ENCODE measurements at regions not wholly inside any gene's neighbourhood (a gene's known extent, or its start where the extent isn't known, plus 50 kb on each side); places are given as distances from the start of the nearest gene placed in this dataset.
A peak's percentile ranks its signal among the peaks of the same experiment; 100 is the strongest.

DNA sequence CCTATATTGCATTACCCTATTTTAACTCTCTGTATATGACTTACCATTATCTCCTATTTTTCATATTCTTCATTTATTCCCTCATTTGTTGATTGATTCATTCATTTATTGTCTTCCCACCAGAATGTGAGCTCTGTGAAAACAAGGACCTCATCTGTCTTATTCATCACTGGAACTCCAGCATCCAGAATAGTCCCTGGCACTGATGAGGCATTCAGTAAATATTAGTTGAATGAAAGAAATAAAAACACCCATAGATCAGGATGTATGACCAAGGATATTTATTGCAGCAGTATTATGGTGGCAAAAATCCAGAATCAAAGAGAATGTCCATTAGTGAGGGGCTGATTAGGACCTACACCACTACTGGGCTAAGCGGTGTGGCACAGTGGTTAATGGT, 164.9 kb downstream of the SPRY1 start:
- no peak overlapping the region for H3K4me3 ChIP-seq (replicated peaks in 1 of 2; ENCODE audit: low read depth in 2 of 2, low read length in 2 of 2)
- DNase-seq (ENCODE audit: low read depth in 2 of 2) = peak in 1 of 2 donors; percentile 14
- TF ChIP-seq, protein P1, sequence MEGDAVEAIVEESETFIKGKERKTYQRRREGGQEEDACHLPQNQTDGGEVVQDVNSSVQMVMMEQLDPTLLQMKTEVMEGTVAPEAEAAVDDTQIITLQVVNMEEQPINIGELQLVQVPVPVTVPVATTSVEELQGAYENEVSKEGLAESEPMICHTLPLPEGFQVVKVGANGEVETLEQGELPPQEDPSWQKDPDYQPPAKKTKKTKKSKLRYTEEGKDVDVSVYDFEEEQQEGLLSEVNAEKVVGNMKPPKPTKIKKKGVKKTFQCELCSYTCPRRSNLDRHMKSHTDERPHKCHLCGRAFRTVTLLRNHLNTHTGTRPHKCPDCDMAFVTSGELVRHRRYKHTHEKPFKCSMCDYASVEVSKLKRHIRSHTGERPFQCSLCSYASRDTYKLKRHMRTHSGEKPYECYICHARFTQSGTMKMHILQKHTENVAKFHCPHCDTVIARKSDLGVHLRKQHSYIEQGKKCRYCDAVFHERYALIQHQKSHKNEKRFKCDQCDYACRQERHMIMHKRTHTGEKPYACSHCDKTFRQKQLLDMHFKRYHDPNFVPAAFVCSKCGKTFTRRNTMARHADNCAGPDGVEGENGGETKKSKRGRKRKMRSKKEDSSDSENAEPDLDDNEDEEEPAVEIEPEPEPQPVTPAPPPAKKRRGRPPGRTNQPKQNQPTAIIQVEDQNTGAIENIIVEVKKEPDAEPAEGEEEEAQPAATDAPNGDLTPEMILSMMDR (IDR thresholded peaks at IDR 0.05; ENCODE audit: low read depth, low read length) = no peak

DNA sequence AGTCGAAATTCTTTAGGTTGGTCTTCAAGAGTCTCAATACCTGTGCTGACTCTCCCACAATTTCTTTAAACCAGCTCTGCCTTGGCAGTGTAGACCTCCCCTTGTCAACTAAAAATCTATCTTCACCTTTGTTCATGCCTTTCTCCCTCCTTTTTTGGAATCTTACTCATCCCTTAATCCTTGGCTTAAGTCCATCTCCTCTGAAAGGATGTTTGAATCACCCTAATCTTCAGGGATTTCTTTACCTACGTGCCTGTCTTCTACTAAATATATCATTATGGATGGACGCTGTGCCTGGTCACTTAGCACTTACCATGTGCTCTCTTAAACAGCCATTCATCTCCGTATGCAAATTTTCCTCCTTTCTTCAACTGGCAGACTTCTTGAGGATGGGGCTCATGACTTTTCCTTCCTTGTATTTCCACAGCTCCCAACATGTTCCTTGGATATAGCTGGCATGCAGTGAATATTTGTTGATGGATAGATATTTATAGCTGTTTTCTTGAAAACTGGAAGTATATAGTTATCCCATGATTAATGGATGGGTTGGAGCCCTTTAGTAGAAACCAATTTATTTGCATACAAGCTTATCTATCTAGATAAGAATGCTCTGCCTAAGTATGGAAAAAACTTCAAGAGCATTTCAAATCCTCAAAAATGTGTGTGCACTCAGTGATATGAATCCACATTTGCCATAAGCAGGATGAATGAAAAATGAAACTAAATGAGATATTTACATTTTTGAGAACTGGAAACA, 166.6 kb downstream of the SPRY1 start:
- TF ChIP-seq, protein P1 (IDR thresholded peaks at IDR 0.05; ENCODE audit: low read depth, low read length) = no peak
- no peak overlapping the region for H3K4me3 ChIP-seq (replicated peaks in 1 of 2; ENCODE audit: low read depth in 2 of 2, low read length in 2 of 2)
- DNase-seq (ENCODE audit: low read depth in 2 of 2) = peak in 1 of 2 donors; percentile 73

DNA sequence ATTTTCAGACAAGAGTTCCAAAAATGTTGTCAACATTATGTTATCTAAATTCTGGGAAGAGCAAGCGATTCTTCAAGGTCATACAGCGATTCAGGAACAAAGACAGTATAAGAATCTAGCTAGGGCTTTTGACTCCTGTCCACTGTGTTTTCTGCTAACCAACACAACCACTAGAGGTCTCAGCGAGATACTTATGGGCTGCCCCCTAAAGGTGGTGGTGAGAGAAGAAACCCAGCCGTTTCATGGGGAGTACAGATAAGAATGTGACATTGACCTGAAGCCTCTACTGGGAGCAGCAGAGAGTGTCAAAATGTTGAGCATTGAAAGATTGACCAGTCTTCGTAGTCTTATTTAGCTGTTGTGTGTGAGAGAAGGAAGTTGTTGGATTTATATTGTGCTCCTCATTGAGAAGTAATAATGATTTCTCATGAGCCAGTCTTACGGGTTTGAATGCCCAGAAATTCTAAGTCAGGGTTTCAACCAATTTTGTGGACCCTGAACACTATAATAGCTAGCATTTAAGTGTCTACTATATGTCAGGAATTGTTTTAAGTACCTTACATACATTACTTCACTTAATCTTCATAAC, 168.3 kb downstream of the SPRY1 start:
- peak; percentile 85 to 87 for DNase-seq (ENCODE audit: low read depth in 2 of 2)
- no peak overlapping the region for H3K4me3 ChIP-seq (replicated peaks in 1 of 2; ENCODE audit: low read depth in 2 of 2, low read length in 2 of 2)
- TF ChIP-seq, protein P1 (IDR thresholded peaks at IDR 0.05; ENCODE audit: low read depth, low read length) = peak; percentile 96

DNA sequence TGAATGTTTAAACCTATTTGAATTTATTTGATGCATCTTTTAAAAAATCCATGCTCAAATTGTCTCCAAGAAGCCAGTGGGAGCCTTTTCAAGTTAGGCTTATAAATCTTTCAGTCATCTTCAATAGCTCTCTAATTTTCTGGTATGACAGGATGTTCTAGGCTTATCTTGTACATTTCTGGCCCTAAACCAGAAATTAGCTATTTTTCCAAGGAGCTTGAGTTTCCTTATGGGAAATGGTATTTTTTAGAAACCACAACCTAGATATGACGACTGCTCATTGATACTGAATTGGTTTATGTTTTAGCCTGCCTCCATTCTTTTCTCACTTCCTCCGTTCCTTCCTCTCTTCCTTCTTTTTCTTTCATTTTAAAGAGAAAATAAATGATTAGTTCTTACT, 172.3 kb downstream of the SPRY1 start:
- TF ChIP-seq, protein P1 (IDR thresholded peaks at IDR 0.05; ENCODE audit: low read depth, low read length) = no peak
- H3K4me3 ChIP-seq (replicated peaks in 1 of 2; ENCODE audit: low read depth in 2 of 2, low read length in 2 of 2) = no peak overlapping the region
- peak in 1 of 2 donors; percentile 72 for DNase-seq (ENCODE audit: low read depth in 2 of 2)

DNA sequence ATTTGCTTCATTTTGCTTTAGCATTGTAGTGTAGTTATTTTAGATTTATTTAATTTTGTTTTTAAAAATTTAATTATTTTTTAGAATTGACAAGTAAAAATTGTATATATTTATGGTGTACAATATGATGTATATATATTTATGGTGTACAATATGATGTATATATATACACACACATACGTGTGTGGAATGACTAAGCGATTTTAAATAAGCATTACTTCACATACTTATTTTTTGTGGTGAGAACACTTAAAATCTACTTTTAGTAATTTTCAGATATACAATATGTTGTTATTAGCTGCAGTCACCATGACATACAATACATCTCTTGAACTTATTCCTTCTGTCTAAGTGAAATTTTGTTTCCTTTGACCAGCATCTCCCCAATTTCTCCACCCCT, 172.9 kb downstream of the SPRY1 start:
- TF ChIP-seq, protein P1 (IDR thresholded peaks at IDR 0.05; ENCODE audit: low read depth, low read length) = no peak
- no peak overlapping the region for H3K4me3 ChIP-seq (replicated peaks in 1 of 2; ENCODE audit: low read depth in 2 of 2, low read length in 2 of 2)

DNA sequence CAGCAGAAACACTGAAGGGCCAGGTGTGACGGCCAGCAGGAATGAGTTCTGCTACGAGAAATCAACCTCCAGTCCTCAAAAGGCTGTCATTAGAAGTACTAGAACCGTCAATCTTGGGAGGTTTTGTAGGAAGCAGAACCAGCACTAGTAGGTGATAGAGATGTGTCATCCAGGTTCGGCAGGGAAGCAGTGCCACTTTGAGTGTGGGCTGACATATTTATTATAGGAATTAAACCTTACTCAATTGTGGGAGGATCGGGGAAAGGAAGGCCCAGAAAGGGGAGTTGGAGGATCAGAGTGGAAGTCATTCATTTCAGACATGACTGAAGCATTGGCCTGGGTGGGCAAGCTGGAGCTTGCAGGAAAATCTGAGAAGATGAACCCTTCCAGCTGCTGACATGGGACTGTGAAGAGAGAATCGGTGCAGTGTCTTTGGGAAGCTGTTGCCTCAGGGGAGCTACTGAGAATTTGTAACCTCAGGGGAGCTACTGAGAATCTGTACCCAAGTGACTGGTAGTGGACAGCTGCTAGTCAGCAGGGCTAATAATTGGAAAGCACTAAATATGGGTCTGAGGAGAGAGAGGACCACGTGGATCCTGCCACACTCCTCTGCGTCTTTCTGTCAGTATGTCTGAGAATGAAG, 177.4 kb downstream of the SPRY1 start:
- TF ChIP-seq, protein P1 (IDR thresholded peaks at IDR 0.05; ENCODE audit: low read depth, low read length) = no peak

More for the DNA sequence above, 172.9 kb downstream of the SPRY1 start:
- DNase-seq (ENCODE audit: low read depth in 2 of 2) = no peak

More for the DNA sequence above, 177.4 kb downstream of the SPRY1 start:
- DNase-seq (ENCODE audit: low read depth in 2 of 2) = no peak
- no peak overlapping the region for H3K4me3 ChIP-seq (replicated peaks in 1 of 2; ENCODE audit: low read depth in 2 of 2, low read length in 2 of 2)
